ENCODE measurements at regions not wholly inside any gene's neighbourhood (a gene's known extent, or its start where the extent isn't known, plus 50 kb on each side); places are given as distances from the start of the nearest gene placed in this dataset.
"Not testable (repeated sequence)": the region's sequence is repeated elsewhere in the genome, so short reads cannot be mapped to it uniquely, and the experiment has no call there.

DNA sequence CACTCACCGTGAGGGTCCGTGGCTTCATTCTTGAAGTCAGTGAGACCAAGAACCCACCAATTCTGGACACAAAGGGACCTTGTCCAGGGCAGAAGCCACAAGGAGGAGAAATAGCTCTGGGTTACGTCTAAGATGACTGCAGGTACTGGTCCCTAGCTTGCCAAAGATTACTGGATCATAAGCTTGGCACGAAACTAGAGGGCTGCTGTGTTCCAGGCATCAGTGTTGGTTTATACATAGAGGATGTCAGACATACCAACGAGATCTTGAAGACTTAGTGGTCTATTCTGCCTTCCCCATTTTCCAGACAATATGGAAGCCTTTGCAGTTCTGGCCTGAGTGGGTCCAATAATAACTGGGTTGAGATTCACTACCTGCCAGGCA is 175.7 kb downstream of the TBX18 start:
- Mint-ChIP-seq H3K4me1 (ENCODE audit: unreplicated experiment) (no peaks in the 10 kb centered on the region), H3K9me3 (ENCODE audit: unreplicated experiment) (no peaks in the 10 kb centered on the region), H3K4me3 (ENCODE audit: unreplicated experiment) (no peak overlapping the region), H3K27me3 (ENCODE audit: unreplicated experiment) (peaks cover 2% of the 10 kb centered on the region), H3K27ac (ENCODE audit: unreplicated experiment) (no peak overlapping the region), H3K36me3 (ENCODE audit: unreplicated experiment) (no peaks in the 10 kb centered on the region)
- TF ChIP-seq, protein P1, sequence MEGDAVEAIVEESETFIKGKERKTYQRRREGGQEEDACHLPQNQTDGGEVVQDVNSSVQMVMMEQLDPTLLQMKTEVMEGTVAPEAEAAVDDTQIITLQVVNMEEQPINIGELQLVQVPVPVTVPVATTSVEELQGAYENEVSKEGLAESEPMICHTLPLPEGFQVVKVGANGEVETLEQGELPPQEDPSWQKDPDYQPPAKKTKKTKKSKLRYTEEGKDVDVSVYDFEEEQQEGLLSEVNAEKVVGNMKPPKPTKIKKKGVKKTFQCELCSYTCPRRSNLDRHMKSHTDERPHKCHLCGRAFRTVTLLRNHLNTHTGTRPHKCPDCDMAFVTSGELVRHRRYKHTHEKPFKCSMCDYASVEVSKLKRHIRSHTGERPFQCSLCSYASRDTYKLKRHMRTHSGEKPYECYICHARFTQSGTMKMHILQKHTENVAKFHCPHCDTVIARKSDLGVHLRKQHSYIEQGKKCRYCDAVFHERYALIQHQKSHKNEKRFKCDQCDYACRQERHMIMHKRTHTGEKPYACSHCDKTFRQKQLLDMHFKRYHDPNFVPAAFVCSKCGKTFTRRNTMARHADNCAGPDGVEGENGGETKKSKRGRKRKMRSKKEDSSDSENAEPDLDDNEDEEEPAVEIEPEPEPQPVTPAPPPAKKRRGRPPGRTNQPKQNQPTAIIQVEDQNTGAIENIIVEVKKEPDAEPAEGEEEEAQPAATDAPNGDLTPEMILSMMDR (IDR thresholded peaks at IDR 0.05) = no peak
- no peak for DNase-seq (ENCODE audit: extremely low spot score, unreplicated experiment)

DNA sequence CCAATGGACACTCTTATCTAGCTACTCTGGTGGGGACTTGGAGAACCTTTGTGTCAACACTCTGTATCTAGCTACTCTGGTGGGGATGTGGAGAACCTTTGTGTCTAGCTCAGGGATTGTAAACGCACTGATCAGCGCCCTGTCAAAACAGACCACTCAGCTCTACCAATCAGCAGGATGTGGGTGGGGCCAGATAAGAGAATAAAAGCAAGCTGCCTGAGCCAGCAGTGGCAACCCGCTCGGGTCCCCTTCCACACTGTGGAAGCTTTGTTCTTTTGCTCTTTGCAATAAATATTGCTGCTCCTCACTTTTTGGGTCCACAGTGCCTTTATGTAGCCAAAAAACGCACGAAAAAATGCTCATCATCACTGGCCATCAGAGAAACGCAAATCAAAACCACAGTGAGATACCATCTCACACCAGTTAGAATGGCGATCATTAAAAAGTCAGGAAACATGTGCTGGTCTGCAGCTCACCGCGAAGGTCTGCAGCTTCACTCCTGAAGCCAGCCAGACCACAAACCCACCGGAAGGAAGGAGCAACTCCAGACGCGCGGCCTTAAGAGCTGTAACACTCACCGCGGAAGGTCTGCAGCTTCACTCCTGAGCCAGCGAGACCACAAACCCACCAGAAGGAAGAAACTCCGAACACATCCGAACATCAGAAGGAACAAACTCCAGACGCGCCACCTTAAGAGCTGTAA is 176.3 kb downstream of the TBX18 start:
- not testable (repeated sequence) for H3K36me3 Mint-ChIP-seq (ENCODE audit: unreplicated experiment); DNase-seq (ENCODE audit: extremely low spot score, unreplicated experiment); H3K27ac Mint-ChIP-seq (ENCODE audit: unreplicated experiment); H3K4me1 Mint-ChIP-seq (ENCODE audit: unreplicated experiment); H3K27me3 Mint-ChIP-seq (ENCODE audit: unreplicated experiment); H3K4me3 Mint-ChIP-seq (ENCODE audit: unreplicated experiment); H3K9me3 Mint-ChIP-seq (ENCODE audit: unreplicated experiment)

DNA sequence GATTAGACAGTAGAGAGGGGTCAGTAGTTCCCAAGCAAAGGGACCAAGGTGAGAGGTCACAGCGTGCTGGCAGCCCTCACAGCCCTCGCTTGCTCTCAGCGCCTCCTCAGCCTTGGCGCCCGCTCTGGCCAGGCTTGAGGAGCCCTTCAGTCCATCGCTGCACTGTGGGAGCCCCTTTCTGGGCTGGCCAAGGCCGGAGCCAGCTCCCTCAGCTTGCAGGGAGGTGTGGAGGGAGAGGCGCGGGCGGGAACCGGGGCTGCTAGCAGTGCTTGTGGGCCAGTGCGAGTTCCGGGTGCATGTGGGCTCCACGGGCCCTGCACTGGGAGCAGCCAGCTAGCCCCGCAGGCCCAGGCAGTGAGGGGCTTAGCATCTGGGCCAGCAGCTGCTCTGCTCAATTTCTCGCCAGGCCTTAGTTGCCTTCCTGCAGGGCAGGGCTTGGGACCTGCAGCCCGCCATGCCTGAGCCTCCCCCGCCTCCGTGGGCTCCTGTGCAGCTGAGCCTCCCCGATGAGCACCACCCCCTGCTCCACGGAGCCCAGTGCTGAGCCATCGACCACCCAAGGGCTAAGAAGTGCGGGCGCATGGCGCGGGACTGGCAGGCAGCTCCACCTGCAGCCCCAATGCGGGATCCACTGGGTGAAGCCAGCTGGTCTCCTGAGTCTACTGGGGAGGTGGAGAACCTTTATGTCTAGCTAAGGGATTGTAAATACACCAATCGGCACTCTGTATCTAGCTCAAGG is 177.0 kb downstream of the TBX18 start:
- not testable (repeated sequence) for H3K27ac Mint-ChIP-seq (ENCODE audit: unreplicated experiment); H3K9me3 Mint-ChIP-seq (ENCODE audit: unreplicated experiment); H3K4me1 Mint-ChIP-seq (ENCODE audit: unreplicated experiment); H3K4me3 Mint-ChIP-seq (ENCODE audit: unreplicated experiment); DNase-seq (ENCODE audit: extremely low spot score, unreplicated experiment); H3K27me3 Mint-ChIP-seq (ENCODE audit: unreplicated experiment); H3K36me3 Mint-ChIP-seq (ENCODE audit: unreplicated experiment)

DNA sequence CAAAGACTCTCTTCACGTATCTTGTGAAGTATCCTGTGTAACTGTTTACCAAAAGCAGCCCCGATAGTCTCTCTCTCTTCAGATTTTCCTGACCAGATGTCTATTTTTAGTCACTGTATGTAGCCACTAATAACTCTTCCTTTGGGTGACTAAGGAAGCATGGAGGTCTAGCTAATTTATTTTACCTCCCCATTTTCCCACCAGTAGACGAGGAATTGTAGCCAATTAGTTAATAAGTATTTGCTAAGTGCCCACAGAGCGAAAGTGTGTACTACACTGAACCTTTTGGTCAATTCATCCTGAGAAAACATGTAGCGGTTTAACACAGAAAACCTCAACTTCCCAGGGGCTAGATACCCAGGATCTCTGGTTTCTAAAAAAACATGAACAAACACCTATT is 180.6 kb downstream of the TBX18 start:
- no peak for DNase-seq (ENCODE audit: extremely low spot score, unreplicated experiment)

DNA sequence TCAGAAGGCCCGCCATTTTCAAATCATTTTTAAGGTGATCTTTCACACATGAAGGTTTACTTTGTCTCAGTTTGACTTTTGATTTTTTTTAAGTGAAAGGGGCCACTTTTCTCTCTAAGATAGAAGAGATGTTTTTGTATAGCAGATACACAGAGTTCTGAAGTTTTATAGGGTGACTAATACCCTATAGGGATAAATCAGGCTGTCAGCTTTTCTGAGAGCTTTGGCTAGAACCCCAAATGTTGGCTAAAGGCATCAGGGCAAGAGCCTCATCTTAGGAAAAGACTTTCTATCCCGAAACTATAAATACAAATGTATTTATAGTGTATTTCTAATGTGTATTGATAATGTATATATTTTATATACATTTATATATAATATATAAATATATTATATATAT is 181.4 kb downstream of the TBX18 start:
- no peak for DNase-seq (ENCODE audit: extremely low spot score, unreplicated experiment)

More for the DNA sequence above, 180.6 kb downstream of the TBX18 start:
- Mint-ChIP-seq H3K9me3 (ENCODE audit: unreplicated experiment) (no peaks in the 10 kb centered on the region), H3K27me3 (ENCODE audit: unreplicated experiment) (no peaks in the 10 kb centered on the region), H3K4me1 (ENCODE audit: unreplicated experiment) (peaks cover 14% of the 10 kb centered on the region), H3K4me3 (ENCODE audit: unreplicated experiment) (no peak overlapping the region), H3K36me3 (ENCODE audit: unreplicated experiment) (no peaks in the 10 kb centered on the region), H3K27ac (ENCODE audit: unreplicated experiment) (no peak overlapping the region)
- TF ChIP-seq, protein P1 (IDR thresholded peaks at IDR 0.05) = no peak

More for the DNA sequence above, 181.4 kb downstream of the TBX18 start:
- Mint-ChIP-seq H3K9me3 (ENCODE audit: unreplicated experiment) (no peaks in the 10 kb centered on the region), H3K27ac (ENCODE audit: unreplicated experiment) (no peak overlapping the region), H3K36me3 (ENCODE audit: unreplicated experiment) (no peaks in the 10 kb centered on the region), H3K4me1 (ENCODE audit: unreplicated experiment) (peaks cover 14% of the 10 kb centered on the region), H3K4me3 (ENCODE audit: unreplicated experiment) (no peak overlapping the region), H3K27me3 (ENCODE audit: unreplicated experiment) (no peaks in the 10 kb centered on the region)
- TF ChIP-seq, protein P1 (IDR thresholded peaks at IDR 0.05) = no peak

Data from osteocyte (in vitro differentiated cells).